ENCODE measurements at regions not wholly inside any gene's neighbourhood (a gene's known extent, or its start where the extent isn't known, plus 50 kb on each side); places are given as distances from the start of the nearest gene placed in this dataset.

DNA sequence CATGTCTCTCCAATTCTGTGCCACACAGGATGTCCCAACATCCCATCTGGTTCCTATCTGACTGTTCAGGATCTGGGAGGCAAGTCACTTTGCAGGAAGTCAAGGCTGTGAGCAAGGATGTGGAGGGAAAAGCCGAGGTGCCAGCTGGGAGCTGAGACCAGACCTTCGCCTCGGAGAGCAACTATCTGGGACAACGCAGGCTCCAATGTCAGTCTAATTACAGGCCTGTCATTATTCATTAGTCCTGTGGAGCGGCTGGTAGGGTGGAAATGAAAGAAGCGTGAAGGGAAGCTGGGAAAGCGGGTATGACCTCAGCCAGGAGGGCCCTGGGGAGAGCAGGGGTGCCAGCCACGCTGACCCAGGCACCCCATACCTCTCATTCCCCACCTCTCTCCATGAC, 147.3 kb downstream of the UNC5CL start:
- no peak for TF ChIP-seq EZH2 (IDR thresholded peaks at IDR 0.05; ENCODE audit: low read length)
- TF ChIP-seq, protein P1, sequence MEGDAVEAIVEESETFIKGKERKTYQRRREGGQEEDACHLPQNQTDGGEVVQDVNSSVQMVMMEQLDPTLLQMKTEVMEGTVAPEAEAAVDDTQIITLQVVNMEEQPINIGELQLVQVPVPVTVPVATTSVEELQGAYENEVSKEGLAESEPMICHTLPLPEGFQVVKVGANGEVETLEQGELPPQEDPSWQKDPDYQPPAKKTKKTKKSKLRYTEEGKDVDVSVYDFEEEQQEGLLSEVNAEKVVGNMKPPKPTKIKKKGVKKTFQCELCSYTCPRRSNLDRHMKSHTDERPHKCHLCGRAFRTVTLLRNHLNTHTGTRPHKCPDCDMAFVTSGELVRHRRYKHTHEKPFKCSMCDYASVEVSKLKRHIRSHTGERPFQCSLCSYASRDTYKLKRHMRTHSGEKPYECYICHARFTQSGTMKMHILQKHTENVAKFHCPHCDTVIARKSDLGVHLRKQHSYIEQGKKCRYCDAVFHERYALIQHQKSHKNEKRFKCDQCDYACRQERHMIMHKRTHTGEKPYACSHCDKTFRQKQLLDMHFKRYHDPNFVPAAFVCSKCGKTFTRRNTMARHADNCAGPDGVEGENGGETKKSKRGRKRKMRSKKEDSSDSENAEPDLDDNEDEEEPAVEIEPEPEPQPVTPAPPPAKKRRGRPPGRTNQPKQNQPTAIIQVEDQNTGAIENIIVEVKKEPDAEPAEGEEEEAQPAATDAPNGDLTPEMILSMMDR (optimal IDR thresholded peaks at IDR 0.05 in 1 of 3, IDR thresholded peaks at IDR 0.05 in 1 of 3, conservative IDR thresholded peaks at IDR 0.05 in 1 of 3; ENCODE audit: extremely low read depth in 1 of 3, insufficient read depth in 2 of 3, low read length in 3 of 3), result no peak
- Histone ChIP-seq H3K27me3 (ENCODE audit: control insufficient read depth, extremely low read depth, insufficient read depth, low read length) (no peaks in the 10 kb centered on the region), H3K9me1 (ENCODE audit: control insufficient read depth, extremely low read depth, insufficient read depth, low read length) (no peaks in the 10 kb centered on the region), H3K4me2 (ENCODE audit: control insufficient read depth, extremely low read depth, insufficient read depth, low read depth, low read length) (no peak overlapping the region), H4K20me1 (ENCODE audit: control insufficient read depth, extremely low read depth, insufficient read depth, low read length) (no peaks in the 10 kb centered on the region), H3K79me2 (ENCODE audit: control insufficient read depth, insufficient read depth, low read length) (no peaks in the 10 kb centered on the region), H3K9me3 (ENCODE audit: control insufficient read depth, low read depth, low read length) (no peaks in the 10 kb centered on the region), H3K9ac (ENCODE audit: control insufficient read depth, extremely low read depth, insufficient read depth, low read length) (no peak overlapping the region), H3K4me3 (ENCODE audit: control insufficient read depth in 2 of 3, extremely low read depth in 1 of 3, insufficient read depth in 2 of 3, low read depth in 1 of 3, low read length in 3 of 3) (no peak overlapping the region), H3K4me1 (ENCODE audit: control insufficient read depth, extremely low read depth, insufficient read depth, low read length) (no peaks in the 10 kb centered on the region), H3K27ac (ENCODE audit: control insufficient read depth, insufficient read depth, low read length) (no peak overlapping the region), H3K36me3 (ENCODE audit: control insufficient read depth in 2 of 2, extremely low read depth in 1 of 2, insufficient read depth in 2 of 2, low read length in 2 of 2) (no peaks in the 10 kb centered on the region), H2AFZ (ENCODE audit: control insufficient read depth, low read length) (no peak overlapping the region)
- FAIRE-seq (no peak), DNase-seq (ENCODE audit: low read depth, low spot score) (no peak)
- dilution Hi-C loops (cut with MboI; ENCODE audit: extremely low pct_ligation_motif_present, low sequenced_read_pairs), result no loop called here

DNA sequence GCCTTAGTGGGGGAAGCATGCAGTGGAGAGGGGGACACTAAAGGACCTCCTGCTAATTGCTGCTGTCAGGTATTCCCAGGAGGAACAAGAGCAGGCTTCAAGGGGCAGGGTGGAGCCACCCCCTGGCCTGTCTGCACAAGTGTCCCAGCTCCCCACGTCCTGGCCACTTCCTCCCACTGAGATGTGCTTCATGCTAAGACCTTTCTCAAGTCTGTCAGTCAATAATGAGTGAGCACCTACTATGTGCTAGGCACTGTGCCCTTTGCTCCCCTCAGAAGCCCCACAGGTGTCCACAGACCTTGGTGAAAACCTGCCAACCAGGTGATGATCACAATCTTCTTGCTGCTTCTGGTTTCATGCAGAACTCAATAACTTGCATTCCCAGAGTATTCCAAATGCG, 147.9 kb downstream of the UNC5CL start:
- no peaks in the 10 kb centered on the region for H3K9me3 ChIP-seq (ENCODE audit: control insufficient read depth, low read depth, low read length)
- H3K79me2 ChIP-seq (ENCODE audit: control insufficient read depth, insufficient read depth, low read length), result no peaks in the 10 kb centered on the region
- H2AFZ ChIP-seq (ENCODE audit: control insufficient read depth, low read length), result no peak overlapping the region
- no peaks in the 10 kb centered on the region for H4K20me1 ChIP-seq (ENCODE audit: control insufficient read depth, extremely low read depth, insufficient read depth, low read length)
- no peak overlapping the region for H3K27ac ChIP-seq (ENCODE audit: control insufficient read depth, insufficient read depth, low read length)
- H3K9ac ChIP-seq (ENCODE audit: control insufficient read depth, extremely low read depth, insufficient read depth, low read length), result no peak overlapping the region
- H3K4me3 ChIP-seq (ENCODE audit: control insufficient read depth in 2 of 3, extremely low read depth in 1 of 3, insufficient read depth in 2 of 3, low read depth in 1 of 3, low read length in 3 of 3), result no peak overlapping the region
- FAIRE-seq, result no peak
- H3K4me1 ChIP-seq (ENCODE audit: control insufficient read depth, extremely low read depth, insufficient read depth, low read length), result no peaks in the 10 kb centered on the region
- H3K9me1 ChIP-seq (ENCODE audit: control insufficient read depth, extremely low read depth, insufficient read depth, low read length), result no peaks in the 10 kb centered on the region
- H3K27me3 ChIP-seq (ENCODE audit: control insufficient read depth, extremely low read depth, insufficient read depth, low read length), result no peaks in the 10 kb centered on the region
- TF ChIP-seq, protein P1 (optimal IDR thresholded peaks at IDR 0.05 in 1 of 3, IDR thresholded peaks at IDR 0.05 in 1 of 3, conservative IDR thresholded peaks at IDR 0.05 in 1 of 3; ENCODE audit: extremely low read depth in 1 of 3, insufficient read depth in 2 of 3, low read length in 3 of 3), result no peak
- no peak for TF ChIP-seq EZH2 (IDR thresholded peaks at IDR 0.05; ENCODE audit: low read length)
- no peaks in the 10 kb centered on the region for H3K36me3 ChIP-seq (ENCODE audit: control insufficient read depth in 2 of 2, extremely low read depth in 1 of 2, insufficient read depth in 2 of 2, low read length in 2 of 2)
- dilution Hi-C loops (cut with MboI; ENCODE audit: extremely low pct_ligation_motif_present, low sequenced_read_pairs), result no loop called here
- no peak for DNase-seq (ENCODE audit: low read depth, low spot score)
- H3K4me2 ChIP-seq (ENCODE audit: control insufficient read depth, extremely low read depth, insufficient read depth, low read depth, low read length), result no peak overlapping the region
